Limb (tissue), 2 donors: ENCODE measurements at regions not wholly inside any gene's neighbourhood (a gene's known extent, or its start where the extent isn't known, plus 50 kb on each side); places are given as distances from the start of the nearest gene placed in this dataset.

Experiments used
- DNase-seq, 2 donors: peaks; one replicate each; pipeline ENCODE4 v3.0.0-alpha.2; 2016; ENCODE audit errors: extremely low spot score in 2 of 2

GRCh38 chr10:130655313-130656186, 519.4 kb downstream of the GLRX3 start:
- DNase-seq: no peak

GRCh38 chr10:130656187-130656575, 520.0 kb downstream of the GLRX3 start:
- no peak for DNase-seq

GRCh38 chr10:130656582-130657133, 520.5 kb downstream of the GLRX3 start:
- DNase-seq: no peak

GRCh38 chr10:130658687-130659290, 522.6 kb downstream of the GLRX3 start:
- DNase-seq: no peak

GRCh38 chr10:130659528-130659927, 523.3 kb downstream of the GLRX3 start:
- no peak for DNase-seq

- DNase-seq: no peak
Measured at GRCh38 chr10:130660266-130660665, 524.1 kb downstream of the GLRX3 start.

- DNase-seq: no peak
Measured at GRCh38 chr10:130661419-130661818, 525.2 kb downstream of the GLRX3 start.

GRCh38 chr10:130662775-130663174, 526.6 kb downstream of the GLRX3 start:
- DNase-seq: no peak

GRCh38 chr10:130664526-130664925, 528.3 kb downstream of the GLRX3 start:
- no peak for DNase-seq

- DNase-seq: no peak
Measured at GRCh38 chr10:130666215-130666614, 530.0 kb downstream of the GLRX3 start.

GRCh38 chr10:130686689-130687300, 550.6 kb downstream of the GLRX3 start:
- peak; percentile 6 to 36 for DNase-seq

GRCh38 chr10:130687566-130687965, 551.4 kb downstream of the GLRX3 start:
- no peak for DNase-seq

GRCh38 chr10:130689743-130690626, 553.8 kb downstream of the GLRX3 start:
- DNase-seq: no peak

- no peak for DNase-seq
Measured at GRCh38 chr10:130691776-130692175, 555.6 kb downstream of the GLRX3 start.

- DNase-seq: no peak
Measured at GRCh38 chr10:130696870-130697269, 560.7 kb downstream of the GLRX3 start.

GRCh38 chr10:130707389-130707979, 571.3 kb downstream of the GLRX3 start:
- DNase-seq: no peak

- no peak for DNase-seq
Measured at GRCh38 chr10:130708465-130709070, 572.4 kb downstream of the GLRX3 start.

GRCh38 chr10:130709415-130709814, 573.2 kb downstream of the GLRX3 start:
- no peak for DNase-seq

- DNase-seq: no peak
Measured at GRCh38 chr10:130711072-130711471, 574.9 kb downstream of the GLRX3 start.

- no peak for DNase-seq
Measured at GRCh38 chr10:130713135-130713534, 576.9 kb downstream of the GLRX3 start.
